IPS-18a (cell line): ENCODE measurements at regions not wholly inside any gene's neighbourhood (a gene's known extent, or its start where the extent isn't known, plus 50 kb on each side); places are given as distances from the start of the nearest gene placed in this dataset.
"Not testable (repeated sequence)": the region's sequence is repeated elsewhere in the genome, so short reads cannot be mapped to it uniquely, and the experiment has no call there.

Source experiments
- H3K27ac ChIP-seq: one replicate; pipeline ENCODE4 v1.5.1; 2013; ENCODE audit warnings: low read length
- H3K27me3 ChIP-seq: one replicate; pipeline ENCODE4 v1.6.1; 2013; ENCODE audit warnings: mild to moderate bottlenecking, low read length; ENCODE audit not compliant: control insufficient read depth, insufficient read depth
- H3K36me3 ChIP-seq: one replicate; pipeline ENCODE4 v1.6.1; 2013; ENCODE audit warnings: low read depth, low read length; ENCODE audit not compliant: control insufficient read depth
- H3K4me1 ChIP-seq: one replicate; pipeline ENCODE4 v1.6.1; 2013; ENCODE audit warnings: low read depth, low read length; ENCODE audit not compliant: control insufficient read depth
- H3K4me3 ChIP-seq: one replicate; pipeline ENCODE4 v1.5.1; 2013; ENCODE audit warnings: low read length
- H3K9ac ChIP-seq: one replicate; pipeline ENCODE4 v1.6.1; 2013; ENCODE audit warnings: mild to moderate bottlenecking, low read length, moderate library complexity
- H3K9me3 ChIP-seq: one replicate; pipeline ENCODE4 v1.6.1; 2013; ENCODE audit warnings: low read depth, low read length; ENCODE audit not compliant: control insufficient read depth

DNA sequence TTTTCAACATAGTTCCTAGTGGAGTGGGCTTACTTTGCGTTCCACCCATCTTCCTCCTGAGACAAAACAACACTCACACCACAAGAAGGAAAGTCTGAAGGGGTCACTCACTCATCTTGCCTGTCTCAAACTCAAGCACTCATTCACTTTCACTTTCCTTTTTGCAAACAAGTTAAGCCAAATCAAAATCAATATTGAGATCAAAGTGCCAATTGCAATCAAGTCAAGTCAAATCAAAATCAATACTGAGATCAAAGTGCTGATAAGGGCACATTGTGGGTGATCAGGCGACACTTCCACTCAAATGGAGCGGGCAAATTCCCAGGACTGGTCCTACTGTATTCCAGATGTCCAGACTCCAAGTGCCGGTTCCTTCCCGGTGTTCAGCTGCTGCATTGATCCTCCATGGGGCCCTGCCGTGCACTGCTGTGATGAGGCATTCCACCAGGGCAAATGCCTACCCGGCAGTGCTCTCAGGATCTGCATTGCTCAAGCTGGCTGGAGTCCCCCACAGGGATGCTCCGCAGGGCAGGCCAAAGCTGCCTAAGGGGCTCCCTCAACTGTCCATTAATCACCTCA lies 183.0 kb upstream of the PLGLB1 start:
- not testable (repeated sequence) for H3K27me3 ChIP-seq, H3K4me1 ChIP-seq, H3K9ac ChIP-seq, H3K36me3 ChIP-seq, H3K27ac ChIP-seq, H3K9me3 ChIP-seq, H3K4me3 ChIP-seq

DNA sequence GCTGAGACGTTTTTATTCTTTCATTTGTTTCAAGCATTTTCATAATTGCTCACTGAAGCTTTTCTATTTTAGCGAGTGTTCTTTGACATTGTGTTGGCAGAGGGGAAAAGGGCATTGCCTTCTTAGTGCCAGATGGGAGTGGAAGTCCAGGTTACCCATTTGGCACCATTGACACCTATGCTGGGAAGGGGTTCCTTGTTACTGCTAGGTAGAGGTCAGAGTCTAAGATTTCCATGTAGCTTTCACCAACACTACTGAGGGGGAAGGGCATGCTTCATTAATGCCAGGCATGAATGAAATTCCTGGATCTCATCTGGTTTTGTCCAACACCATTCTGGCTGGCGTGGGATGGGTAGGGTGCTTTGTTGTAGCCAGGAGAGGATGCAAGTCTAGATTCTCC lies 191.3 kb upstream of the PLGLB1 start:
- H3K27me3 ChIP-seq, H3K36me3 ChIP-seq, H3K27ac ChIP-seq, H3K9ac ChIP-seq, H3K9me3 ChIP-seq, H3K4me1 ChIP-seq, H3K4me3 ChIP-seq: not testable (repeated sequence)

DNA sequence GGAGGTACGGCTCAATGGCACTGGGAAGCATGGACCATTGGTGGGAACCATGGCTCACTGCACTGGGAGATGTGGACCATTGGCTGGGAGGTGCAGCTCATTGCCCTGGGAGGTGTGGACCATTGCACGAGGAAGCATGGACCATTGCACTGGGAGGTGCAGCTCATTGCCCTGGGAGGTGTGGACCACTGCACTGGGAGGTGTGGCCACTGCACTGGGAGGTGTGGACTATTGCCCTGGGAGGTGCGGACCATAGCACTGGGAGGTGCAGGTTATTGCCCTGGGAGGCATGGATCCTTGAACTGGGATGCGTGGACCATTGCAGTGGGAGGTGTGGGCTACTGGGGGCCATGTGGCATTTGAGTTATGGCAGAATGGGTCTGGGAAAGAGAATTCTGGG lies 195.4 kb upstream of the PLGLB1 start:
- H3K27ac ChIP-seq, H3K4me3 ChIP-seq, H3K4me1 ChIP-seq, H3K27me3 ChIP-seq, H3K9me3 ChIP-seq, H3K9ac ChIP-seq, H3K36me3 ChIP-seq: not testable (repeated sequence)

DNA sequence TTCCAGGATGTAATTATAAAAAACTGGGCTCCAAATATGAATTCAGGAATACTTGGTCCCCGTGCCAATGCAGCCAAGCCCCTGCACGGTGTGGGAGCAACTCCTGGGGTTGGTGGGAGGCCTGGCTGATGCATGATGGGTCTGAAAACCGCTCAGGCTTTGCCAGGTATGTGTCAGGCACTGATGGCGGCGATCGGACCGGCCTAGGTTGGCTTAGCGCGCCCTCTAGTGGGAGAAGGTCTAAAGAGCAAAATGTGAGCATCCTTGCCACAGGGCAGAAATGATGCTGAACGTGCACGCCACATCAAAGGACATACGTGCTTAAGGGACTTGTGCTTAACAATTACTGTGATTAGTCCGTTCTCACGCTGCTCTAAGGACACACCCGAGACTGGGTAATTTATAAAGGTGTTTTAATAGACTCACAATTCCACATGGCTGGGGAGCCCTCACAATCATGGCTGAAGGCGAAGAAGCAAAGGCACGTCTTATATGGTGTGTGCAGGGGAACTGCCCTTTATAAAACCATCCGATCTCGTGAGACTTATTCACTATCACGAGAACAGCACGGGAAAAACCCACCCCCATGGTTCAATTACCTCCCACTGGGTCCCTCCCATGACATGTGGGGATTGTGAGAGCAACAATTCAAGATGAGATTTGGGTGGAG lies 196.2 kb upstream of the PLGLB1 start:
- not testable (repeated sequence) for H3K4me1 ChIP-seq, H3K9ac ChIP-seq, H3K4me3 ChIP-seq, H3K27me3 ChIP-seq, H3K36me3 ChIP-seq, H3K27ac ChIP-seq, H3K9me3 ChIP-seq

DNA sequence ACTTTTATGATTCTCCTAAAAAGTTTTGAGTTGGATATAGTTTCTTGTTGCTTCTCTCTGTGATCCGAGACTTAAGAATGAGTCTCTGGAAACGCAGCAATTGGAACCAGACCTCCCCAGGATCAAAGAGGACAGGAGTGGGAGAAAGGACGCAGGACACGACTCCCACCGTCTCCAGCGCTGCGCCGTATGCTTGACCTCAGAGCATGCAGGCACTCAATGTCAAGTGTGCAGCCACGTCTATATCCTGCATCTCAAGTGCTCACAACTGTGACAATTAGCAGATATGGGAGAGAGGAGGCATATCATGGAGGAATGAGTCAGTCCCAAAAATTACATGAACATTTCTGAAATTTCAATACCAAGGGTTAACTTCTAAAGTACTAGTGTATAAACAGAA lies 199.0 kb upstream of the PLGLB1 start:
- H3K4me3 ChIP-seq, H3K27me3 ChIP-seq: not testable (repeated sequence)

DNA sequence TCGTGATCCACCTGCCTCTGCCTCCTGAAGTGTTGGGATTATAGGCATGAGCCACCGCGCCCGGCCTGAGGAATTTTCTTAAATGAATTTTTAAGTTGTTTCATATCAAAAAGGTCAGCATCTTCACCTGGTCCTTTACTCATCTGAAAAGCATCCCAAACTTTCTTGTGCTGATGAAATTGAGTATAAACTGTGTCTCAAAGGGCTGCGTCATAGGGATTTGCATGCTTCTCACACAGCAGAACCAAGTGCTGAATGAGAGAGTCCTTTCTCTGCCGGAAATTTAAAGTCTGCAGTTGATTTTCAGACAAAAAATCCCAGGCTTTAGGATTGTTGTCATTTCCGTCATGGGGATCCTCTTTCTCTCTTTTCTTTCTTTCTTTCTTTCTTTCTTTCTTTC lies 200.5 kb upstream of the PLGLB1 start:
- H3K4me1 ChIP-seq, result not testable (repeated sequence)

More for the DNA sequence above, 199.0 kb upstream of the PLGLB1 start:
- not testable (repeated sequence) for H3K9ac ChIP-seq, H3K4me1 ChIP-seq, H3K9me3 ChIP-seq, H3K36me3 ChIP-seq, H3K27ac ChIP-seq

DNA sequence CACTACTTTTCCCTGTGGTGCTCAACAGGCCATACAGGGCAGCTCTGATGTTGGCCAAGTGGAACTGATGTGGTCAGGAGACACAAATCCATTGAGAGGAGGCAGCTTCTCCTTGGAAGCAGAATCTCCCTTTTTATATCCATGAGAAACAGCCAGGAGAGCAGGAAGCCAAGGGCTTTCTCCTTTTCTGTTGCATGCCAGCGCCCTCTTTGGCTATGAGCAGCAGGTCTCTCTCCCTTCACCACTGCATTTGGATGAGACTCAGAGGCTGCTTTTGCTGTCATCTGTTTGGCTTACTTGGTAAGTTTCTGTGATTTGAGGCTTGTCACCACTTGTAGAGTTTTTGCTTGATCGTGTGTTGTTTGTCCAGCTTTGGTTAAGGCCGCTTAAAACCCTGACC lies 202.2 kb upstream of the PLGLB1 start:
- not testable (repeated sequence) for H3K27me3 ChIP-seq, H3K36me3 ChIP-seq, H3K9me3 ChIP-seq, H3K27ac ChIP-seq, H3K4me3 ChIP-seq, H3K4me1 ChIP-seq, H3K9ac ChIP-seq

More for the DNA sequence above, 200.5 kb upstream of the PLGLB1 start:
- not testable (repeated sequence) for H3K36me3 ChIP-seq, H3K4me3 ChIP-seq, H3K9ac ChIP-seq, H3K27ac ChIP-seq, H3K27me3 ChIP-seq, H3K9me3 ChIP-seq

DNA sequence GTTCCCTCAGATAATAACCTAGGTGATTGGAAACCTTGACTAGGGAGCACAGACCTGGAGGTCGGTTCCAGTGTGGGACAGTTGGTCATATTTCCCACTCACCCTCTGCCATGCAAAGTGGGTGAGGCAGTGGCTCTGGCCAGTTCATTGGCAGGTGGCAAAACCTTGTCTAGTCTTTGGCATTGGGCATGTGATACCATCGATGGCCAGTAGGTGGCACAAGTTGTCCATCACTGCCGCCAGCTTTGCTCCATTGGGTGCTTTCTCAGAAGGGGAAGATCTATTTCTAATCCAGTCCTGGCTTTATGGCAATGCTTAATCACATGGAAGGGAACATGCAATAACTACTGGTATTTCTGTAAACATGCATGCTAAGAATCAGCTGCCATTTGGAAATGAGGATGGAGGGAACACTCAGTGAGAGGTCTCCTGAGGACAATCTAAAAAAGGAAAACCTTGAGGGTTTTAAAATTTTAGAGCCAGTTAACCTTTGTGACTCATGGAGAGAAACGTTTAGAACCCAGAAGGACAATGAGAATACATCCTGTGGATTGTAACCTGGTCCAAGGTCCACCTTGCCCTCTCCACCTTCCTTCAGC lies 207.5 kb upstream of the PLGLB1 start:
- not testable (repeated sequence) for H3K9me3 ChIP-seq, H3K36me3 ChIP-seq, H3K27me3 ChIP-seq, H3K4me3 ChIP-seq, H3K4me1 ChIP-seq, H3K27ac ChIP-seq, H3K9ac ChIP-seq

DNA sequence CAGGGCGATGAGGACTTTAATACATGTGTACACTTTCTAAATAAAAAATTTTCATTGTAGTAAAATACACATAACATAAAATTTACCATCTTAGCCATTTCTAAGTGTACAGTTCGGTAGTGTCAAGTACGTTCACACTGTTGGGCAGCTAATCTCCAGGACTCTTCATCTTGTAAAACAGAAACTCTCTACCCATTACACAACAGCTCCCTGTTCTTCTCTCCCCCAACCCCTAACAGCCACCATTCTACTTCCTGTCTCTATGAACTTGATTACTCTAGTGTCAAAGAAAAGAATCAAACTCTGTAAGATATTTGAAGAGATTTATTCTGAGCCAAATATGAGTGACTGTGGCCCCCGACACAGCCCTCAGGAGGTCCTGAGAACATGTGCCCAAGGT lies 208.3 kb upstream of the PLGLB1 start:
- not testable (repeated sequence) for H3K4me1 ChIP-seq, H3K36me3 ChIP-seq, H3K4me3 ChIP-seq, H3K9me3 ChIP-seq, H3K27ac ChIP-seq, H3K27me3 ChIP-seq, H3K9ac ChIP-seq

DNA sequence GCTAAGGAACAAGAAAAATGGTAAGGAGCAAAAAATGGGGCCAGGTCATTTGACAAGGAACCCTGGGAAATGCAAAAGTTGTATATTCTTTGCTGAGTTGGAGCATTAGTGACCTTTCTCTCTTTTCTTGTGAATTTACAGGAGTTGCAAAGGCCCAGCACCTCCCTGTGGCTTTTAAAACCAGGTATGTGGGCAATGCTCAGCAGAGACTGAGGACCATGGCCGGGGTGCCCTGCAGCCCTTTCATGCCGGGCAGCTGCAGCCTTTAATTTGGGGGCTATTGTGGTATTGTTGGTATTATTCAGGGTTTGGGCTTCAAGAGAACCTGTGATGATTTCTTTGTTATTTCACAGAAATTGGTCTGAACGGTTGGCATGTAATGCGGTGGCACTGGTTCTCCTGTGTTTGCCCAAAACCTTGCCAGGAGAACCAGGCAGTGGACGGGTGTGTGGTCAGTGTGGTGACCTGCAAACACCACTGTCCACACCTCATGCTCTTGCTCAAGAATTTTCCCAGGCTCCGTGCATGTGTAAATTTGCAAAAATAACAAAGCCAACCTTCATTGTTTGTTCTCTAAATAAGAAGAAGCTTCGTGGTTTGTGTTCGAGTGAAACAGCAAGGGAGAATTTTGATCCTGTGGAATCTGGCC lies 213.8 kb upstream of the PLGLB1 start:
- not testable (repeated sequence) for H3K9ac ChIP-seq, H3K4me3 ChIP-seq, H3K9me3 ChIP-seq, H3K27me3 ChIP-seq, H3K36me3 ChIP-seq, H3K4me1 ChIP-seq, H3K27ac ChIP-seq

DNA sequence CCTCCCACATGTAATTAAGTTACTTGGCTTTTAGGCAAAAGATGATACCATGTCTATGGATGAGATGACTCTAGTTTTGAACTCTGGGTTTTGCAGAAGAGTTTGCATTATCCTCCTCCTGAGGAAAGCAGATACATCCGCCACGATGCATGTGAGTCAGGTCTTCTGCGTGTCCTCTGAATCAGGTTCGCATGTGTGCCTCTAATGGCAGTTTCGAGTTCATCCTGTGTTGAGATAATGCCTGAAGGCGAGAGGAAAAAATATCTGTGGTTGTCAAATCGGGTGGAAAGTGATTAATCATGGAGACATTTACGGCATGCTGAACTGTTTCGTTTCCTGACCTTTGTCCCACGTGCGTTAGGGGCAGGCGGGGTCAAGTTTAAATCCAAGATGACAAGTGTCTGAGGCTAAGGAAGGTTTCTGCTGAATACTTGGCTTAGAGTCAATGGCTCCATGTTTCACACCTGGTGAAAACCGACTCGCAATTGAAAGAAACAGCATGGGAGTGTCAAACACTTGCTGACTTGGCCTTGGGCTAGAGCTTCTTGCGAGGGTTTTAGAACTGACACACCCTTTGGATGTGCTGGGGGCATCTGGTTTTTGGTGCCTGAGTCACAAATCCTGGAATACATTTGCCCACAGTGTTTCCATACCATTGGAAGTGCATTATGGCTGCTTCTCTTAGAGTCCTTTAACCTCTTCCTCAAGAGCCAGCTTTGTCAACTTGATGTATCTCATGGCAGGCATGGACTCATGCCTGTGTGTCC lies 216.1 kb upstream of the PLGLB1 start:
- H3K9ac ChIP-seq, H3K27me3 ChIP-seq, H3K27ac ChIP-seq, H3K9me3 ChIP-seq, H3K36me3 ChIP-seq, H3K4me1 ChIP-seq, H3K4me3 ChIP-seq: not testable (repeated sequence)
